H1 (cell line): ENCODE measurements at regions not wholly inside any gene's neighbourhood (a gene's known extent, or its start where the extent isn't known, plus 50 kb on each side); places are given as distances from the start of the nearest gene placed in this dataset.

Experiments used
- ATF3 ChIP-seq: IDR thresholded peaks from 2 replicates; pipeline ENCODE4 v1.6.1; 2011; ENCODE audit warnings: low read depth, mild to moderate bottlenecking, low read length; ENCODE audit not compliant: insufficient read depth
- CBX8 ChIP-seq: fragments of 300-800, 300-1000 bp; sonication (generic); IDR thresholded peaks from 2 replicates; pipeline ENCODE4 v1.7.1; 2016; ENCODE audit warnings: low read depth, low read length, borderline replicate concordance
- CHD2 ChIP-seq: IDR thresholded peaks from 2 replicates; pipeline ENCODE4 v1.6.1; 2012; ENCODE audit warnings: low read length, improper control_type of control experiment
- CHD7 ChIP-seq: fragments of 300-600 bp; sonication (generic); IDR thresholded peaks from 2 replicates; pipeline ENCODE4 v1.7.1; 2012; ENCODE audit warnings: low read length, moderate library complexity, mild to moderate bottlenecking, inconsistent platforms; ENCODE audit not compliant: insufficient replicate concordance
- CTCF ChIP-seq, 3 experiments: IDR thresholded peaks; 1 replicate in 2 of 3; 2 replicates in 1 of 3; pipeline versions ENCODE4 v1.5.1 to v1.6.1; 2011; ENCODE audit warnings: low read length in 3 of 3, mild to moderate bottlenecking in 3 of 3, inconsistent platforms in 2 of 3, low read depth in 1 of 3, moderate library complexity in 1 of 3; ENCODE audit not compliant: insufficient read depth in 1 of 3; ENCODE audit errors: control extremely low read depth in 1 of 3
- MAFK ChIP-seq: IDR thresholded peaks from 2 replicates; pipeline ENCODE4 v1.6.1; 2012; ENCODE audit warnings: low read depth, mild to moderate bottlenecking, improper control_type of control experiment, low read length
- SP1 ChIP-seq: IDR thresholded peaks from 2 replicates; pipeline ENCODE4 v1.6.1; 2011; ENCODE audit warnings: low read depth, low read length
- SP4 ChIP-seq: IDR thresholded peaks from 2 replicates; pipeline ENCODE4 v1.6.1; 2012; ENCODE audit warnings: low read length, inconsistent platforms
- TAF1 ChIP-seq: IDR thresholded peaks from 2 replicates; pipeline ENCODE4 v1.6.1; 2011; ENCODE audit warnings: mild to moderate bottlenecking, low read depth, low read length
- TAF7 ChIP-seq: optimal IDR thresholded peaks from 2 replicates; pipeline ENCODE3; 2011; ENCODE audit warnings: low read depth, mild to moderate bottlenecking, inconsistent platforms, low read length, moderate library complexity, borderline replicate concordance

GRCh38 chr10:22111705-22112104 lies 106.1 kb downstream of the EBLN1 start (continued):
- TF ChIP-seq CHD7 = no peak
- no peak for TF ChIP-seq SP4
- TF ChIP-seq MAFK = no peak
- TF ChIP-seq CBX8 = no peak
- no peak for TF ChIP-seq SP1
- no peak for TF ChIP-seq CTCF (IDR thresholded peaks at IDR 0.05; ENCODE audit: control extremely low read depth in 1 of 3, insufficient read depth in 1 of 3, low read depth in 1 of 3, low read length in 3 of 3)
- no peak for TF ChIP-seq TAF1
- no peak for TF ChIP-seq ATF3
- TF ChIP-seq TAF7 = no peak
- no peak for TF ChIP-seq CHD2
